Mesendoderm (in vitro differentiated cells): ENCODE measurements at regions not wholly inside any gene's neighbourhood (a gene's known extent, or its start where the extent isn't known, plus 50 kb on each side); places are given as distances from the start of the nearest gene placed in this dataset.

ENCODE experiments used
- DNase-seq: peaks from one replicate; pipeline ENCODE4 v3.0.0; 2013
- H2AK5ac ChIP-seq: 2 replicates; pipeline ENCODE4 v1.6.1; 2013; ENCODE audit warnings: low read length, inconsistent platforms
- H2BK120ac ChIP-seq: 2 replicates; pipeline ENCODE4 v1.6.1; 2013; ENCODE audit warnings: low read depth, mild to moderate bottlenecking, low read length, moderate library complexity, mixed read lengths
- H2BK15ac ChIP-seq: replicated peaks from 2 replicates; pipeline ENCODE4 v1.6.1; 2013; ENCODE audit warnings: low read depth, mild to moderate bottlenecking, moderate library complexity
- H2BK5ac ChIP-seq: 2 replicates; pipeline ENCODE4 v1.6.1; 2013; ENCODE audit warnings: low read length, inconsistent platforms
- H3K18ac ChIP-seq: 2 replicates; pipeline ENCODE4 v1.6.1; 2013; ENCODE audit warnings: mild to moderate bottlenecking, low read length, mixed read lengths
- H3K23ac ChIP-seq: one replicate; pipeline ENCODE4 v1.6.1; 2013; ENCODE audit warnings: low read length
- H3K27ac ChIP-seq: 2 replicates; pipeline ENCODE4 v1.5.1; 2013; ENCODE audit warnings: low read depth, mild to moderate bottlenecking, inconsistent platforms, low read length, moderate library complexity
- H3K27me3 ChIP-seq: 2 replicates; pipeline ENCODE4 v1.6.1; 2013; ENCODE audit warnings: low read length, control low read depth, mild to moderate bottlenecking, inconsistent platforms; ENCODE audit not compliant: insufficient read depth, poor library complexity
- H3K36me3 ChIP-seq: 2 replicates; pipeline ENCODE4 v1.6.1; 2013; ENCODE audit warnings: low read length, inconsistent platforms; ENCODE audit not compliant: control insufficient read depth, insufficient read depth
- H3K4ac ChIP-seq: one replicate; pipeline ENCODE4 v1.6.1; 2013; ENCODE audit warnings: low read depth, mild to moderate bottlenecking, low read length, moderate library complexity
- H3K4me1 ChIP-seq: 2 replicates; pipeline ENCODE4 v1.6.1; 2013; ENCODE audit warnings: low read depth, low read length, inconsistent platforms; ENCODE audit not compliant: control insufficient read depth
- H3K4me2 ChIP-seq: 2 replicates; pipeline ENCODE4 v1.6.1; 2013; ENCODE audit warnings: low read length
- H3K4me3 ChIP-seq: 2 replicates; pipeline ENCODE4 v1.5.1; 2013; ENCODE audit warnings: mild to moderate bottlenecking, low read length
- H3K56ac ChIP-seq: one replicate; pipeline ENCODE4 v1.6.1; 2013; ENCODE audit warnings: low read length
- H3K79me1 ChIP-seq: 2 replicates; pipeline ENCODE4 v1.6.1; 2013; ENCODE audit warnings: low read length, inconsistent platforms
- H3K79me2 ChIP-seq: 2 replicates; pipeline ENCODE4 v1.6.1; 2013; ENCODE audit warnings: mild to moderate bottlenecking, low read length; ENCODE audit not compliant: control insufficient read depth, insufficient read depth
- H3K9ac ChIP-seq: 2 replicates; pipeline ENCODE4 v1.6.1; 2013; ENCODE audit warnings: low read length, inconsistent platforms
- H4K5ac ChIP-seq: one replicate; pipeline ENCODE4 v1.6.1; 2013; ENCODE audit warnings: low read length
- H4K8ac ChIP-seq: one replicate; pipeline ENCODE4 v1.6.1; 2013; ENCODE audit warnings: low read depth, mild to moderate bottlenecking, control low read depth, low read length, moderate library complexity
- WGBS: extraction: QIAGEN DNeasy Blood & Tissue Kit; methylation state at CpG from one replicate; pipeline ENCODE4 v1.1.7; 2013; ENCODE audit warnings: low lambda C conversion rate, missing lambda C conversion rate; ENCODE audit not compliant: insufficient coverage; ENCODE audit errors: extremely low coverage; 5-methylcytosine and 5-hydroxymethylcytosine counted together

DNA sequence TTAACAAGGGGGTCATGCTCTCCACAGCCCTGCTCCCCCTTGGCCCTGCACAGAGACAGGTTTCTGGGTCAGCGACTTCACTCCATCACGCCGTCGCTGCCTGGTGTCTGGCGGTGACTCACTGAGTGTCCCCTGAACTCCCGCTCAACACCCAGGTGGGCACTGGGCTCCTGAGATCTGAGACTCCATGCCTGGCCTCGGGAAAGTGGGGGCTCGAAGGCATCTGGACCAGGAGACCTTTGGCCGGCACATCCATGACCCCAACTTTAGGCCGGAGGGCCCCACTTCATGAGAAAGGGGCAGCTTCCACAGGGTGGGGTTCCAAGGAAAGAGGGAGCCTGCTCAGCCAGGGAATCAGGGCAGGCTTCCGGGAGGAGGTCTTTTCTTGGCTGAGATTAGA lies 79.3 kb upstream of the PRR5 start:
- no peak for DNase-seq
- Histone ChIP-seq H3K9ac (no peak overlapping the region), H4K8ac (no peak overlapping the region), H3K27ac (no peak overlapping the region), H3K18ac (no peak overlapping the region), H3K4ac (no peak overlapping the region), H3K36me3 (no peaks in the 10 kb centered on the region), H3K23ac (no peak overlapping the region), H2BK5ac (no peak overlapping the region), H3K4me1 (no peaks in the 10 kb centered on the region), H2BK120ac (no peak overlapping the region), H3K79me1 (no peaks in the 10 kb centered on the region), H4K5ac (no peak overlapping the region), H3K56ac (no peak overlapping the region), H3K4me3 (no peak overlapping the region), H3K4me2 (no peak overlapping the region), H3K79me2 (no peaks in the 10 kb centered on the region), H2AK5ac (no peak overlapping the region), H2BK15ac (no peak overlapping the region), H3K27me3 (no peaks in the 10 kb centered on the region)
- WGBS = no CpG with 5 or more reads among the region's 11 CpGs

DNA sequence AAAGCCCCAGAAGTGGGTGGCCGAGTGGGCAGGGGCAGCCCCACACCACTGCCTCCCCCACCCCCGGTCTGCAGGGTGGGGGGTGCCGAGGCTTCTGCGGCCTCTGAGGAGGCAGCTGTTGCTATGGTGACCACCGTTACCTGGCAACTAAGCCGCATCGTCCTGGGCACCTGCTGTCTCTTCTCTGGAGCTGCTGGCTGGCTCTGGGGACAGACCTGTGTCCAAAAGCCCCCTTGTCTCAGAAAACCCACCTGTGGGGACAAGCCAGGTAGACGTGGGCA lies 79.9 kb upstream of the PRR5 start:
- no peak overlapping the region for H3K27ac ChIP-seq
- H2BK15ac ChIP-seq = no peak overlapping the region
- H2BK120ac ChIP-seq = no peak overlapping the region
- DNase-seq = peak; percentile 69
- H3K4me1 ChIP-seq = no peaks in the 10 kb centered on the region
- no peak overlapping the region for H3K4ac ChIP-seq
- H4K5ac ChIP-seq = no peak overlapping the region
- no peak overlapping the region for H3K56ac ChIP-seq
- no peak overlapping the region for H3K18ac ChIP-seq
- H3K27me3 ChIP-seq = no peaks in the 10 kb centered on the region
- H2AK5ac ChIP-seq = no peak overlapping the region
- no peak overlapping the region for H3K9ac ChIP-seq
- H3K79me2 ChIP-seq = no peaks in the 10 kb centered on the region
- no peak overlapping the region for H3K4me3 ChIP-seq
- H3K23ac ChIP-seq = no peak overlapping the region
- H3K79me1 ChIP-seq = no peaks in the 10 kb centered on the region
- H3K36me3 ChIP-seq = no peaks in the 10 kb centered on the region
- H4K8ac ChIP-seq = no peak overlapping the region
- H2BK5ac ChIP-seq = no peak overlapping the region
- WGBS = no CpG with 5 or more reads among the region's 8 CpGs
- H3K4me2 ChIP-seq = no peak overlapping the region

DNA sequence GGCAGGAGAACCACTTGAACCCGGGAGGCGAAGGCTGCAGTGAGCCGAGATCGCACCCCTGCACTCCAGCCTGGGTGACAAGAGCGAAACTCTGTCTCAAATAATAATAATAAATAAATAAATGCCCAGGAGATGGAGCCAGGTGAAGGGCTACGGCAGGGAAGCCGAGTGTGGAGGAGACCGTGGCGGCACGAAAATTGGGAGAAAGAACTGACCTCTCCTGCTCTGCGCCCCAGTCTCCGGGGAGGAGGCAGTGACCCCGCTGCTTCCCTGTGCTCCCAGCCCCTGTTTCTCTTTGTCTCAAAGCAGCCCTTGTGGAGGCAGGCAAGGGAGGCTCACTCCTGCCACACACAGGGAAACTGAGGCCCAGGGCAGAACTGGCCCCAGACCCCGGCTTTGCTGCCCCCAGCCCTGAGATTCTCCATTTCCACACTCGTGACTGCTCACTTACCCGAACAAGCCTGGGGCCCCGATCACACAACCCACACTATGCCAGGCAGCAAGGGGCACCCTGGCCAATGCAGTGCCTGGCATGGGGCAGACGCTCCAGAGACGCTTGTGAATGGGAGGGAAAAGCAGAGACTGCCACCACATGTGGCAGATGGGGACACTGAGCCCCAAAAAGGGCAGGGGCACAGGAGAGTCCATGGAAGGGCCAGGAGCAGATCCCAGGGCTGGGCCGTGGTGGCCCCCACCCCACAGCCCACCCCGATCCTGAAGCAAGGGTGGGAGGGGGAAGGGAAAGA lies 80.4 kb upstream of the PRR5 start:
- no peaks in the 10 kb centered on the region for H3K27me3 ChIP-seq
- no peak overlapping the region for H3K4me3 ChIP-seq
- no peak overlapping the region for H3K4me2 ChIP-seq
- WGBS = no CpG with 5 or more reads among the region's 21 CpGs
- H3K27ac ChIP-seq = no peak overlapping the region
- H3K56ac ChIP-seq = no peak overlapping the region
- H2AK5ac ChIP-seq = no peak overlapping the region
- no peak overlapping the region for H4K5ac ChIP-seq
- H2BK5ac ChIP-seq = no peak overlapping the region
- H2BK120ac ChIP-seq = no peak overlapping the region
- no peak overlapping the region for H3K23ac ChIP-seq
- H3K36me3 ChIP-seq = no peaks in the 10 kb centered on the region
- H3K4me1 ChIP-seq = no peaks in the 10 kb centered on the region
- H3K79me2 ChIP-seq = no peaks in the 10 kb centered on the region
- DNase-seq = no peak
- no peaks in the 10 kb centered on the region for H3K79me1 ChIP-seq
- no peak overlapping the region for H3K9ac ChIP-seq
- no peak overlapping the region for H3K18ac ChIP-seq
- H3K4ac ChIP-seq = no peak overlapping the region
- no peak overlapping the region for H2BK15ac ChIP-seq
- no peak overlapping the region for H4K8ac ChIP-seq

DNA sequence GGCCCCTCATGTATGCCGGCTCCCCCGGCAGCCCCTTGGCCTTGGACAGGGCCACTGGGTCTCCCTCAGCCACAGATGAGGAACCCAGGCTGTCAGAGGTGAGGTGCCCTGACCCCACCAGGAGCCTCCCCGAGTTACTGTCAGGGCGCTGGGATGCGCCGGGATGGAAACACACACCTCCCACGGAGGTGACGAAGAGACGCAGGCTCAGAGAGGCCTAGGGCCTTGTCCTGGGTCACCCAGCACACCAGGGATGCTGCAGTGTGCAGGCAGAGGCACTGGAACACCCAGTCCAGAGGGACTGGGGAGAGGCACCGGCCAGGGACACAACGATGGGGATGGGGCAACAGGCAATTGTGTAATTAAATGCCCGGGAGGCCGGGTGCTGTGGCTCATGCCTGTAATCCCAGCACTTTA lies 81.2 kb upstream of the PRR5 start:
- H3K79me1 ChIP-seq = no peaks in the 10 kb centered on the region
- H3K36me3 ChIP-seq = no peaks in the 10 kb centered on the region
- no peaks in the 10 kb centered on the region for H3K27me3 ChIP-seq
- H3K4ac ChIP-seq = no peak overlapping the region
- no peak overlapping the region for H3K4me2 ChIP-seq
- no peak overlapping the region for H3K9ac ChIP-seq
- no CpG with 5 or more reads among the region's 13 CpGs for WGBS
- no peak for DNase-seq
- no peak overlapping the region for H3K27ac ChIP-seq
- no peak overlapping the region for H2AK5ac ChIP-seq
- H4K8ac ChIP-seq = no peak overlapping the region
- H2BK5ac ChIP-seq = no peak overlapping the region
- no peak overlapping the region for H3K4me3 ChIP-seq
- no peak overlapping the region for H4K5ac ChIP-seq
- no peak overlapping the region for H3K18ac ChIP-seq
- no peak overlapping the region for H2BK120ac ChIP-seq
- no peak overlapping the region for H3K56ac ChIP-seq
- no peaks in the 10 kb centered on the region for H3K4me1 ChIP-seq
- H3K79me2 ChIP-seq = no peaks in the 10 kb centered on the region
- no peak overlapping the region for H2BK15ac ChIP-seq
- no peak overlapping the region for H3K23ac ChIP-seq

DNA sequence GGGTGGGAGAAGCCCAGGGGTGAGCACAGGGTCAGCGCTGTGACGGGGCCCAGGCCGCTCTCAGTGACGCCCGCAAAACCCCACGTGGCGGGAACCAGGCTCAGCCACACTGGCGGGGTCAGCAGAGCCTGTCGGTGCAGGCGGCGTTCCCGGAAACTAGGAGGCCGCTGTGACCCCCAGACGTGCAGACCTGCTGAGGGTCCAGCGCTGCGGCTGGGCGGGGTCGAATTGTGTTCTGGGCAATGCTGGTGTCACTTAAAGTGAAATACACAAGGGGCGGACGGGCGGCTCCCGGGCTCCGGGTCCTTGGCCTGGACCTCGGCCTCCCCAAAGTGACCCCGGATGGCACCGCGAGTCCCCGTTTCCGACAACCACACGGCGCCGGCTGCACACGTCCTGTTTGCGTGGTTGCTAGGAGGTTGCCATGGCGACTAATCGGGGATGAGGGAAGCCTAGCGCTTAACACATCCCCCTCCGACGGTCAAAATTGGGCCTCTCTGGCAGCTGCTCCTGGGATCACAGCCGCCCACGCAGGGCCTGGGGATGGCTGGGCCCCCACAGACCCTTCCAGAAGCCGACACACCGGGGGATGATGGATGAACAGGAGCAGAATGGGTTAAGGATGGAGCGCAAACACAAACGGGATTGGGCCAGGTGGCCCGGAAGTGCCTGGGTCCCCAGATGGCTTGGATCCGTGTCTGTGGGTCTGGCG lies 81.7 kb upstream of the PRR5 start:
- Histone ChIP-seq H4K8ac (no peak overlapping the region), H3K27ac (no peak overlapping the region)

More for the DNA sequence above, 81.7 kb upstream of the PRR5 start:
- no peak overlapping the region for H3K4ac ChIP-seq
- DNase-seq = peak; percentile 96
- no peaks in the 10 kb centered on the region for H3K79me2 ChIP-seq
- H4K5ac ChIP-seq = no peak overlapping the region
- H2AK5ac ChIP-seq = no peak overlapping the region
- H3K4me1 ChIP-seq = no peaks in the 10 kb centered on the region
- H3K27me3 ChIP-seq = no peaks in the 10 kb centered on the region
- no peaks in the 10 kb centered on the region for H3K79me1 ChIP-seq
- H2BK120ac ChIP-seq = no peak overlapping the region
- H3K23ac ChIP-seq = no peak overlapping the region
- no peak overlapping the region for H3K9ac ChIP-seq
- WGBS = no CpG with 5 or more reads among the region's 48 CpGs
- no peak overlapping the region for H3K4me2 ChIP-seq
- H3K36me3 ChIP-seq = no peaks in the 10 kb centered on the region
- no peak overlapping the region for H3K18ac ChIP-seq
- H3K56ac ChIP-seq = no peak overlapping the region
- no peak overlapping the region for H3K4me3 ChIP-seq
- no peak overlapping the region for H2BK15ac ChIP-seq
- H2BK5ac ChIP-seq = no peak overlapping the region
